Fibroblast of mammary gland (primary cell): ENCODE measurements at regions not wholly inside any gene's neighbourhood (a gene's known extent, or its start where the extent isn't known, plus 50 kb on each side); places are given as distances from the start of the nearest gene placed in this dataset.

Source experiments
- DNase-seq: peaks from one replicate; pipeline ENCODE4 v3.0.0-alpha.2; 2010; ENCODE audit warnings: low read depth
- H3K4me3 ChIP-seq: 2 replicates; pipeline ENCODE4 v1.5.1; 2011; ENCODE audit warnings: low read depth, mild to moderate bottlenecking, low read length, moderate library complexity; ENCODE audit not compliant: control insufficient read depth
- CTCF ChIP-seq: conservative IDR thresholded peaks from 2 replicates; pipeline ENCODE4 v1.5.1; 2011; ENCODE audit warnings: low read depth, low read length, inconsistent platforms; ENCODE audit not compliant: control insufficient read depth, insufficient read depth

GRCh38 chr16:52634104-52634503, 87.2 kb upstream of the TOX3 start:
- no peak for TF ChIP-seq CTCF
- H3K4me3 ChIP-seq, result no peak overlapping the region
- no peak for DNase-seq

GRCh38 chr16:52633230-52633629, 86.3 kb upstream of the TOX3 start:
- H3K4me3 ChIP-seq, result no peak overlapping the region
- no peak for TF ChIP-seq CTCF
- DNase-seq, result no peak

- TF ChIP-seq CTCF, result no peak
- no peak overlapping the region for H3K4me3 ChIP-seq
- no peak for DNase-seq
These were observed 84.8 kb upstream of the TOX3 start for GRCh38 chr16:52631711-52632110.

- DNase-seq, result no peak
These were observed 83.8 kb upstream of the TOX3 start for GRCh38 chr16:52630711-52631110.

GRCh38 chr16:52629296-52629695, 82.4 kb upstream of the TOX3 start:
- H3K4me3 ChIP-seq, result no peak overlapping the region
- no peak for TF ChIP-seq CTCF
- no peak for DNase-seq

More at GRCh38 chr16:52630711-52631110, 83.8 kb upstream of the TOX3 start:
- TF ChIP-seq CTCF, result no peak
- H3K4me3 ChIP-seq, result no peak overlapping the region

- DNase-seq, result no peak
- no peak overlapping the region for H3K4me3 ChIP-seq
- TF ChIP-seq CTCF, result no peak
These were observed 77.9 kb upstream of the TOX3 start for GRCh38 chr16:52624891-52625290.

- no peak overlapping the region for H3K4me3 ChIP-seq
- no peak for TF ChIP-seq CTCF
- no peak for DNase-seq
These were observed 74.7 kb upstream of the TOX3 start for GRCh38 chr16:52621651-52622050.
